ENCODE measurements at regions not wholly inside any gene's neighbourhood (a gene's known extent, or its start where the extent isn't known, plus 50 kb on each side); places are given as distances from the start of the nearest gene placed in this dataset.

DNA sequence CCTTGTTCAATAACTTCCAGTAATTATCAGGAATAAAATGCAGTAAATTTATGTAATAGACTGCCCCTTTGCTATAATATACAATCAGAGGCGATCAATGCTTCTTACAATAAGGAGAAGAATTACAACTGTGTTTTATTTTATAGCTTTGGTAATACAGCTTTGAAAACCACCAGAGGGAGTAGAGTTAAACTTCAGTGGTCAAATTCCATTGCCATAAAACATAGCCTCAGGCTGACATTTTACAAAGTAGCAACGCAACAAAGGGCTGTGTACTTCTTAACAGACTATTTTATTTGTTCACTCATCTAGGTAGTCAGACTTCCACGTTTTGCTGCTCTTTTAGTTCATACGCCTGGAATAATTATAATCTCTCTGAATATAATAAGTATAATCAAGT lies 58.5 kb downstream of the TEX13C start:
- no peaks in the 10 kb centered on the region for H3K27me3 ChIP-seq (ENCODE audit: low read length)
- no peak overlapping the region for H3K4me3 ChIP-seq (ENCODE audit: low read length)
- H3K79me2 ChIP-seq (ENCODE audit: low read length) = no peaks in the 10 kb centered on the region
- H3K4me1 ChIP-seq (ENCODE audit: low read length) = no peaks in the 10 kb centered on the region
- H3K27ac ChIP-seq (ENCODE audit: low read length) = no peak overlapping the region
- H3K9ac ChIP-seq (ENCODE audit: low read length) = no peak overlapping the region
- no peaks in the 10 kb centered on the region for H4K20me1 ChIP-seq (ENCODE audit: insufficient read depth, low read depth, low read length)
- no peak overlapping the region for H3K4me2 ChIP-seq (ENCODE audit: low read depth, low read length, poor library complexity, severe bottlenecking)
- H3K36me3 ChIP-seq (ENCODE audit: insufficient read depth, low read length) = no peaks in the 10 kb centered on the region
- no peaks in the 10 kb centered on the region for H3K9me2 ChIP-seq (replicated peaks; ENCODE audit: insufficient read depth, low read length)
- H2AFZ ChIP-seq (ENCODE audit: low read length) = no peak overlapping the region
- no peak for DNase-seq
- no peaks in the 10 kb centered on the region for H3K9me3 ChIP-seq (ENCODE audit: low read length)

DNA sequence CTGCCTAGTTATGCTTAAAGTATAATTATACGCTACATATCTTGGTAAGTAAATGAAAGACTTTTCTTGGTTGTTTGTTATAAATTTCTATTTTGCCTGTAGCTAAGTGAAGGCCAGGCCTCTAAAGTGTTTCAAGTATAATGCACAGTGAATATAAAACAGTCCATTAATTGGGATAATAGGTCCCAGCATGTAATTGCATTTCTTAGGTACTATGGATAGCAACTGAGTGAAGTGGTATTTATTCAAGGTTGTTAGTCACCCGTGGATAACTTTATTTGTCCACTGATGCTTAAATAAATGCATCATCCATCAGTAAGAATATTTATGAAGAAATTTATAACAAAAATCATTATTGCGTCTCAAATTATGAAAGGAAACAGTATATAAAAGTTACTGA lies 59.1 kb downstream of the TEX13C start:
- no peaks in the 10 kb centered on the region for H3K27me3 ChIP-seq (ENCODE audit: low read length)
- H3K79me2 ChIP-seq (ENCODE audit: low read length) = no peaks in the 10 kb centered on the region
- no peaks in the 10 kb centered on the region for H3K36me3 ChIP-seq (ENCODE audit: insufficient read depth, low read length)
- H2AFZ ChIP-seq (ENCODE audit: low read length) = no peak overlapping the region
- no peak overlapping the region for H3K4me3 ChIP-seq (ENCODE audit: low read length)
- no peak overlapping the region for H3K4me2 ChIP-seq (ENCODE audit: low read depth, low read length, poor library complexity, severe bottlenecking)
- H3K9me3 ChIP-seq (ENCODE audit: low read length) = no peaks in the 10 kb centered on the region
- no peak for DNase-seq
- no peak overlapping the region for H3K9ac ChIP-seq (ENCODE audit: low read length)
- no peak overlapping the region for H3K27ac ChIP-seq (ENCODE audit: low read length)
- H3K9me2 ChIP-seq (replicated peaks; ENCODE audit: insufficient read depth, low read length) = no peaks in the 10 kb centered on the region
- H3K4me1 ChIP-seq (ENCODE audit: low read length) = no peaks in the 10 kb centered on the region
- H4K20me1 ChIP-seq (ENCODE audit: insufficient read depth, low read depth, low read length) = no peaks in the 10 kb centered on the region

DNA sequence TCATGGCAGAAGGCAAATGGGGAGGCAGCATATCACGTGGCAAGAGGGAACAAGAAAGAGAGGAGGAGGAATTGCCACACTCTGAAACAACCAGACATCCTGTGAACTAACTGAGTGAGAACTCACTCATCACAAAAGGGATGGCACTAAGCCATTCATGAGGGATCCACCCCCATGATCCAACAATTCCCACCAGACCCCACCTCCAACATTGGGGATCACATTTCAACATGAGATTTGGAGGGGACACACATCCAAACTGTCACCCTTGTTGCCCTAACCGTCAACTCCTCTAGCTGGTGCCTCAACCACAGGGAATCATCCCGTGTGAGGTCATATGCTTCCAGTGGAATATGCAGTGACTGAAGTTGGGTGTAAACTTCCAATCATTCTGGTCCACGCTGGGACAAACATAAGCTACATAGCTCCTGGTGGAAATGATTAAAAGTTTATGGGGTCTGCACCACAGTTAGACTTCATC lies 62.5 kb downstream of the TEX13C start:
- no peak for DNase-seq
- Histone ChIP-seq H3K4me2 (ENCODE audit: low read depth, low read length, poor library complexity, severe bottlenecking) (no peak overlapping the region), H2AFZ (ENCODE audit: low read length) (no peak overlapping the region), H4K20me1 (ENCODE audit: insufficient read depth, low read depth, low read length) (no peaks in the 10 kb centered on the region), H3K4me3 (ENCODE audit: low read length) (no peak overlapping the region), H3K27me3 (ENCODE audit: low read length) (no peaks in the 10 kb centered on the region), H3K27ac (ENCODE audit: low read length) (no peak overlapping the region), H3K9me3 (ENCODE audit: low read length) (no peaks in the 10 kb centered on the region), H3K9ac (ENCODE audit: low read length) (no peak overlapping the region), H3K9me2 (replicated peaks; ENCODE audit: insufficient read depth, low read length) (no peaks in the 10 kb centered on the region), H3K36me3 (ENCODE audit: insufficient read depth, low read length) (no peaks in the 10 kb centered on the region), H3K4me1 (ENCODE audit: low read length) (no peaks in the 10 kb centered on the region), H3K79me2 (ENCODE audit: low read length) (no peaks in the 10 kb centered on the region)

DNA sequence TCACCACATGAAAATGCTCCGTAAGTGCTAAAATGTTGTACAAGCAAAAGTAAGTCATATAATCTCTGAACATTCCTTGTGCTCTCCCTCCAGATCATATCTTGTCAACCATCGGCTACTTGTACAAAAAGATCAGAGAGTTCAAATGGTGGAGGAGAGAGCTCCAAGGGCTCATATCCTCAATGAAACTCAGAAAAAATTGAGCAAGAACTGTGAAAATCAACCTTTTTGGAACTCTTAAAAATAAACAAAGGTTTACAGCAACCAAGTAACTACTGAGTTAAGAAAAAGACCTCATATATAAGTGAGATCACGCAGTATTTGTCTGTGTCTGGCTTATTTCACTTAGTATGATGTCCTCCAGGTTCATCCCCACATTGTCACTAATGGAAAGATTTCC lies 63.2 kb downstream of the TEX13C start:
- no peak overlapping the region for H3K27ac ChIP-seq (ENCODE audit: low read length)
- no peak overlapping the region for H3K4me3 ChIP-seq (ENCODE audit: low read length)
- no peak overlapping the region for H3K4me2 ChIP-seq (ENCODE audit: low read depth, low read length, poor library complexity, severe bottlenecking)
- H4K20me1 ChIP-seq (ENCODE audit: insufficient read depth, low read depth, low read length) = no peaks in the 10 kb centered on the region
- no peak overlapping the region for H2AFZ ChIP-seq (ENCODE audit: low read length)
- no peaks in the 10 kb centered on the region for H3K4me1 ChIP-seq (ENCODE audit: low read length)
- no peaks in the 10 kb centered on the region for H3K9me2 ChIP-seq (replicated peaks; ENCODE audit: insufficient read depth, low read length)
- no peaks in the 10 kb centered on the region for H3K27me3 ChIP-seq (ENCODE audit: low read length)
- no peaks in the 10 kb centered on the region for H3K79me2 ChIP-seq (ENCODE audit: low read length)
- no peaks in the 10 kb centered on the region for H3K36me3 ChIP-seq (ENCODE audit: insufficient read depth, low read length)
- no peak for DNase-seq
- no peaks in the 10 kb centered on the region for H3K9me3 ChIP-seq (ENCODE audit: low read length)
- no peak overlapping the region for H3K9ac ChIP-seq (ENCODE audit: low read length)

DNA sequence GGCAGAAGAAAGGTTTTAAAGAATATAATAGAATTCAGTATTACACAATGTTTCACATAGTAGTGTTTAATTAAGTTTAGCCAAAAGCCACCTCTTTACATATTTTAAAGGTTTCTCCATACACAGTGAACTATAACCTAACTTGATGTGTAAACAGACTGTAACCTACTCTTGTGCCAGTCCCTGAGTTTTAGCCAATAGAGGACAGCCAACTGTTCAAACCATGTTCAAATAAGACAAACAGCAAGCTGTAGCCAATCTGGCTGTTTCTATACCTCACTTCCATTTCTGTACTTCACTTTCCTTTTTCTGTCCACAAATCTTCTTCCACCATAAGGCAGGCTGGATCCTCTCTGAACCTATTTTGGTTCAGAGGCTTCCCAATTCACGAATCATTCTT lies 65.2 kb downstream of the TEX13C start:
- Histone ChIP-seq H2AFZ (ENCODE audit: low read length) (no peak overlapping the region), H3K9me3 (ENCODE audit: low read length) (no peaks in the 10 kb centered on the region), H3K4me1 (ENCODE audit: low read length) (no peaks in the 10 kb centered on the region), H3K79me2 (ENCODE audit: low read length) (no peaks in the 10 kb centered on the region), H3K4me2 (ENCODE audit: low read depth, low read length, poor library complexity, severe bottlenecking) (no peak overlapping the region), H3K9me2 (replicated peaks; ENCODE audit: insufficient read depth, low read length) (no peaks in the 10 kb centered on the region), H3K36me3 (ENCODE audit: insufficient read depth, low read length) (no peaks in the 10 kb centered on the region), H3K27me3 (ENCODE audit: low read length) (no peaks in the 10 kb centered on the region), H3K4me3 (ENCODE audit: low read length) (no peak overlapping the region), H4K20me1 (ENCODE audit: insufficient read depth, low read depth, low read length) (no peaks in the 10 kb centered on the region), H3K27ac (ENCODE audit: low read length) (no peak overlapping the region), H3K9ac (ENCODE audit: low read length) (no peak overlapping the region)
- DNase-seq = no peak

DNA sequence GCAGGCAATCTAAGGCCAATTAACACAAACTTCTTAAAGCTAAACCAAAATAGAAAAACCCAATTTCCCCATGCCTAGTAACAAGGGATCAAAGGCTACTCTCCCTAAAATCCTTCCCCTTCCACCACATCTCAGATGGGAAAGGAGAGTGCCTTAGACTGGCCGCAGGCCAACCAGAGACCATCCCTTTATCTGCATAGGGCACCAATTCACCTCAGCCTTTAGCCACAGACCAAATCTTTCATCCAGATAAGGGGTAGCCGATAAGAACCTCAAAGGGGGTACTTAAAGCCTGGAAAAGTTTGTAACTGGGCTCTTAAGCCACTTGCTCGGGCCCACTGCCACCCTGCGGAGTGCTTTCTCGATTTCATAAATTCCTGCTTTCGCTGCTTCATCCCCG lies 68.3 kb downstream of the TEX13C start:
- H3K4me1 ChIP-seq (ENCODE audit: low read length) = no peaks in the 10 kb centered on the region
- no peaks in the 10 kb centered on the region for H3K79me2 ChIP-seq (ENCODE audit: low read length)
- DNase-seq = no peak
- H3K27ac ChIP-seq (ENCODE audit: low read length) = no peak overlapping the region
- H3K9me2 ChIP-seq (replicated peaks; ENCODE audit: insufficient read depth, low read length) = no peaks in the 10 kb centered on the region
- no peak overlapping the region for H3K9ac ChIP-seq (ENCODE audit: low read length)
- H2AFZ ChIP-seq (ENCODE audit: low read length) = no peak overlapping the region
- H3K9me3 ChIP-seq (ENCODE audit: low read length) = no peaks in the 10 kb centered on the region
- no peaks in the 10 kb centered on the region for H3K36me3 ChIP-seq (ENCODE audit: insufficient read depth, low read length)
- no peak overlapping the region for H3K4me3 ChIP-seq (ENCODE audit: low read length)
- no peaks in the 10 kb centered on the region for H3K27me3 ChIP-seq (ENCODE audit: low read length)
- H3K4me2 ChIP-seq (ENCODE audit: low read depth, low read length, poor library complexity, severe bottlenecking) = no peak overlapping the region
- no peaks in the 10 kb centered on the region for H4K20me1 ChIP-seq (ENCODE audit: insufficient read depth, low read depth, low read length)

DNA sequence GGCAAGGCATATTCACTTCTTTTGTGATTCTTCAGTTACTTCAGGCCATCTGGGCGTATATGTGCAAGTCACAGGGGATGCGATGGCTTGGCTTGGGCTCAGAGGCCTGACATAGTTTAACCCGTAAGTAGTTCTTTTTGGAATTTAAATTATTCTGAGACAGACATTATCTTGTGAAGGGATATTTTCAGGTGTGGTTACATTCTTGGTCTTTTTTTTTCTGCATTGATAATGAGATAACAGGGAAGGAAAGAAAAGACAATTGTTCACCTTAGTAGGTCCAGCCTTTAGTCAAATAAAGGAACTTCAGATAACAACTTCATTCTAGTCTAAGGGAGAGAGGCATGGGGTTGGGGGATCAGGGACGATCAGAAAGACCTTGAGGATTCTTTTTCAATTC lies 74.8 kb downstream of the TEX13C start:
- Histone ChIP-seq H3K27ac (ENCODE audit: low read length) (no peak overlapping the region), H3K9ac (ENCODE audit: low read length) (no peak overlapping the region)

DNA sequence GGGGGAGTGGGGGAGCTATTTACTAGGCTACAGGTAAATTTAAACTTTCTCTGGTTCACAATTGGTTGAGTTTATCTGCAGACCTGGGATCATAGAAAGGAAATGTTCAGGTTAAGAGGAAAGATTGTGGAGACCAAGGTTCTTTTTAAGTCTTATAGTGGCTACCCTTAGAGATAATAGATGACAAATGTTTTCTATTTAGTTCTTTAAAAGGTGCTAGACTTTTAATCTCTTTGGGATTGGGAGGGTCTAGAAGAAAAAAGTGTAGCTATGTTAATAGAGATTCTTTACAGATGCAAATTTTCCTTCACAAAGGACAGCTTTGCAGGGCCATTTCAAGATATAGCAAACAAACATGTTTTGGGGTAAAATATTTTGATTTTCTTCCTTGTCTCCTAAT lies 76.0 kb downstream of the TEX13C start:
- Histone ChIP-seq H3K4me1 (ENCODE audit: low read length) (no peaks in the 10 kb centered on the region), H2AFZ (ENCODE audit: low read length) (no peak overlapping the region), H3K9me3 (ENCODE audit: low read length) (no peaks in the 10 kb centered on the region), H3K9me2 (replicated peaks; ENCODE audit: insufficient read depth, low read length) (no peaks in the 10 kb centered on the region), H4K20me1 (ENCODE audit: insufficient read depth, low read depth, low read length) (no peaks in the 10 kb centered on the region), H3K4me3 (ENCODE audit: low read length) (no peak overlapping the region), H3K9ac (ENCODE audit: low read length) (no peak overlapping the region), H3K27ac (ENCODE audit: low read length) (no peak overlapping the region), H3K36me3 (ENCODE audit: insufficient read depth, low read length) (no peaks in the 10 kb centered on the region), H3K79me2 (ENCODE audit: low read length) (no peaks in the 10 kb centered on the region), H3K27me3 (ENCODE audit: low read length) (no peaks in the 10 kb centered on the region), H3K4me2 (ENCODE audit: low read depth, low read length, poor library complexity, severe bottlenecking) (no peak overlapping the region)
- no peak for DNase-seq

More for the DNA sequence above, 74.8 kb downstream of the TEX13C start:
- Histone ChIP-seq H3K27me3 (ENCODE audit: low read length) (no peaks in the 10 kb centered on the region), H3K9me2 (replicated peaks; ENCODE audit: insufficient read depth, low read length) (no peaks in the 10 kb centered on the region), H4K20me1 (ENCODE audit: insufficient read depth, low read depth, low read length) (no peaks in the 10 kb centered on the region), H3K79me2 (ENCODE audit: low read length) (no peaks in the 10 kb centered on the region), H2AFZ (ENCODE audit: low read length) (no peak overlapping the region), H3K4me1 (ENCODE audit: low read length) (no peaks in the 10 kb centered on the region), H3K4me2 (ENCODE audit: low read depth, low read length, poor library complexity, severe bottlenecking) (no peak overlapping the region), H3K4me3 (ENCODE audit: low read length) (no peak overlapping the region), H3K36me3 (ENCODE audit: insufficient read depth, low read length) (no peaks in the 10 kb centered on the region), H3K9me3 (ENCODE audit: low read length) (no peaks in the 10 kb centered on the region)
- DNase-seq = no peak

DNA sequence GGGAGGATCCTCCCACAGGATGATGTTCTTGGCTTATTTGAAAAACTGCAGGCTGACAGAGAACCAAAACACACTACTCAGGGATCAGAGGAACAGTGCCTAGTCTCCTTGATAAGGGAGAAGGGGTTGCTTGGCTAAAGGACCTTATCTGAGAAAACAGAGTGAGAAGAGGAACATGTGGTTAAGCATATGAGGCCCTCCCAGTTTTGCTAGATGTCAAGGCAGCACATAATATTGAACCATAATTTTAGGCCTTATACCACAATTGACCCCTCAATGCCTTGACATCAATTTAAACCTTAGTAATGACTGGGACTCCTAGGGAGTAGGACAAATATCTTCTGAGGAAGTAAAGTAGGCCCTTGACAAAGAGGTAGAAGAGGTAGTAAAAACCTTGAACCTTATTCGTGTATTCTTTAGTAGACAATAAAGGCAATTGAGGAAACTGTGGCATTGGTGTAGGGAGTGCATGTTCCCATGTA lies 79.3 kb downstream of the TEX13C start:
- H3K27ac ChIP-seq (ENCODE audit: low read length) = no peak overlapping the region
- DNase-seq = no peak
- H3K4me1 ChIP-seq (ENCODE audit: low read length) = no peaks in the 10 kb centered on the region
- no peak overlapping the region for H3K4me3 ChIP-seq (ENCODE audit: low read length)
- H3K4me2 ChIP-seq (ENCODE audit: low read depth, low read length, poor library complexity, severe bottlenecking) = no peak overlapping the region
- H4K20me1 ChIP-seq (ENCODE audit: insufficient read depth, low read depth, low read length) = no peaks in the 10 kb centered on the region
- H3K27me3 ChIP-seq (ENCODE audit: low read length) = no peaks in the 10 kb centered on the region
- no peaks in the 10 kb centered on the region for H3K9me3 ChIP-seq (ENCODE audit: low read length)
- no peaks in the 10 kb centered on the region for H3K79me2 ChIP-seq (ENCODE audit: low read length)
- H3K9me2 ChIP-seq (replicated peaks; ENCODE audit: insufficient read depth, low read length) = no peaks in the 10 kb centered on the region
- H3K9ac ChIP-seq (ENCODE audit: low read length) = no peak overlapping the region
- H2AFZ ChIP-seq (ENCODE audit: low read length) = no peak overlapping the region
- H3K36me3 ChIP-seq (ENCODE audit: insufficient read depth, low read length) = no peaks in the 10 kb centered on the region
